ENCODE measurements at regions not wholly inside any gene's neighbourhood (a gene's known extent, or its start where the extent isn't known, plus 50 kb on each side); places are given as distances from the start of the nearest gene placed in this dataset.
"Not testable (repeated sequence)": the region's sequence is repeated elsewhere in the genome, so short reads cannot be mapped to it uniquely, and the experiment has no call there.

GRCh38 chr4:167934216-167934615 is 158.1 kb upstream of the ANXA10 start:
- DNase-seq (ENCODE audit: low read depth, low spot score): peak; percentile 82

GRCh38 chr4:167939863-167940616 is 152.3 kb upstream of the ANXA10 start:
- DNase-seq (ENCODE audit: low read depth, low spot score): no peak

- DNase-seq (ENCODE audit: low read depth, low spot score): no peak
Observed at GRCh38 chr4:167943872-167944505, 148.3 kb upstream of the ANXA10 start.

GRCh38 chr4:167944721-167945120 is 147.6 kb upstream of the ANXA10 start:
- DNase-seq (ENCODE audit: low read depth, low spot score): no peak

GRCh38 chr4:167955006-167955405 is 137.3 kb upstream of the ANXA10 start:
- DNase-seq (ENCODE audit: low read depth, low spot score): no peak

GRCh38 chr4:167956676-167957075 is 135.7 kb upstream of the ANXA10 start:
- DNase-seq (ENCODE audit: low read depth, low spot score): no peak

GRCh38 chr4:167964766-167965373 is 127.5 kb upstream of the ANXA10 start:
- DNase-seq (ENCODE audit: low read depth, low spot score): no peak

GRCh38 chr4:167966143-167966542 is 126.2 kb upstream of the ANXA10 start:
- no peak for DNase-seq (ENCODE audit: low read depth, low spot score)

GRCh38 chr4:167973513-167973912 is 118.8 kb upstream of the ANXA10 start:
- no peak for DNase-seq (ENCODE audit: low read depth, low spot score)

GRCh38 chr4:167985565-167985964 is 106.8 kb upstream of the ANXA10 start:
- no peak for DNase-seq (ENCODE audit: low read depth, low spot score)

GRCh38 chr4:167986044-167986443 is 106.3 kb upstream of the ANXA10 start:
- no peak for DNase-seq (ENCODE audit: low read depth, low spot score)

- DNase-seq (ENCODE audit: low read depth, low spot score): no peak
Observed at GRCh38 chr4:167987285-167987684, 105.1 kb upstream of the ANXA10 start.

GRCh38 chr4:167989815-167990214 is 102.5 kb upstream of the ANXA10 start:
- no peak for DNase-seq (ENCODE audit: low read depth, low spot score)

GRCh38 chr4:168008112-168008511 is 84.2 kb upstream of the ANXA10 start:
- not testable (repeated sequence) for DNase-seq (ENCODE audit: low read depth, low spot score)

GRCh38 chr4:168019019-168019651 is 73.2 kb upstream of the ANXA10 start:
- DNase-seq (ENCODE audit: low read depth, low spot score): no peak

- DNase-seq (ENCODE audit: low read depth, low spot score): no peak
Observed at GRCh38 chr4:168019921-168020320, 72.4 kb upstream of the ANXA10 start.

- DNase-seq (ENCODE audit: low read depth, low spot score): no peak
Observed at GRCh38 chr4:168021666-168022065, 70.7 kb upstream of the ANXA10 start.

GRCh38 chr4:168028568-168028967 is 63.8 kb upstream of the ANXA10 start:
- DNase-seq (ENCODE audit: low read depth, low spot score): no peak

- DNase-seq (ENCODE audit: low read depth, low spot score): no peak
Observed at GRCh38 chr4:168028970-168029597, 63.3 kb upstream of the ANXA10 start.

GRCh38 chr4:168037676-168038075 is 54.7 kb upstream of the ANXA10 start:
- DNase-seq (ENCODE audit: low read depth, low spot score): no peak

- DNase-seq (ENCODE audit: low read depth, low spot score): no peak
Observed at GRCh38 chr4:168039593-168039992, 52.7 kb upstream of the ANXA10 start.

Measured in ELF-1 (cell line).